Panc1 (cell line): ENCODE measurements at regions not wholly inside any gene's neighbourhood (a gene's known extent, or its start where the extent isn't known, plus 50 kb on each side); places are given as distances from the start of the nearest gene placed in this dataset.

Experiments used
- ATAC-seq: fragments of 200-7000 bp; cut with Tn5 transposase; 2 replicates; pipeline ENCODE4 v1.9.1; 2020; ENCODE audit warnings: mild to moderate bottlenecking, moderate library complexity
- BruUV-seq: library from RNA; stranded (reverse); fragments of 400-500 nt; replicated peaks from 2 replicates; lab custom pipeline; 2021; lab: Mats Ljungman, UMichigan
- CTCF ChIA-PET: fragments of 300-600 bp; sonication (Branson Sonifier 250); formaldehyde crosslinking; loops from one replicate; lab custom pipeline; 2022; ENCODE audit warnings: antibody characterized with exemption; lab: Charles Lee
- POLR2A ChIA-PET: fragments of 300-600 bp; sonication (Branson Sonifier 250); formaldehyde crosslinking; loops from one replicate; lab custom pipeline; 2022; ENCODE audit warnings: antibody characterized with exemption; lab: Charles Lee
- DNase-seq: peaks from one replicate; pipeline ENCODE4 v3.0.0-alpha.2; 2010; ENCODE audit warnings: low read depth, low spot score
- H3K27ac ChIP-seq: 2 replicates; pipeline ENCODE4 v1.5.1; 2011; ENCODE audit warnings: mild to moderate bottlenecking, low read length, inconsistent platforms
- H3K27me3 ChIP-seq: fragments of 200-500 bp; sonication (Bioruptor generic); 2 replicates; pipeline ENCODE4 v1.6.0; 2014; ENCODE audit warnings: low read length, inconsistent platforms; ENCODE audit not compliant: control insufficient read depth, insufficient read depth
- H3K36me3 ChIP-seq: fragments of 200-500 bp; sonication (Bioruptor generic); 2 replicates; pipeline ENCODE4 v1.5.1; 2014; ENCODE audit warnings: inconsistent platforms, mild to moderate bottlenecking, low read length, moderate library complexity; ENCODE audit not compliant: control insufficient read depth, insufficient read depth
- H3K4me1 ChIP-seq: 2 replicates; pipeline ENCODE4 v1.5.1; 2011; ENCODE audit warnings: inconsistent platforms, mild to moderate bottlenecking, low read length, moderate library complexity; ENCODE audit not compliant: control insufficient read depth, insufficient read depth
- H3K4me3 ChIP-seq, 2 experiments: 2 replicates each; pipeline ENCODE4 v1.5.1; 2011 to 2012; ENCODE audit warnings: low read depth in 2 of 2, low read length in 2 of 2, mild to moderate bottlenecking in 2 of 2, inconsistent platforms in 1 of 2, moderate library complexity in 1 of 2
- H3K9me3 ChIP-seq: fragments of 200-500 bp; sonication (Bioruptor generic); 2 replicates; pipeline ENCODE4 v1.5.1; 2014; ENCODE audit warnings: low read depth, mild to moderate bottlenecking, inconsistent platforms, low read length, moderate library complexity; ENCODE audit not compliant: control insufficient read depth, insufficient read depth
- POLR2AphosphoS5 ChIP-seq: IDR thresholded peaks from 2 replicates; pipeline ENCODE4 v1.6.1; 2012; ENCODE audit warnings: mild to moderate bottlenecking, low read depth, low read length, moderate library complexity
- SIN3A ChIP-seq: IDR thresholded peaks from 2 replicates; pipeline ENCODE4 v1.6.1; 2012; ENCODE audit warnings: low read depth, mild to moderate bottlenecking, low read length, moderate library complexity, borderline replicate concordance; ENCODE audit not compliant: insufficient read depth
- TCF7L2 ChIP-seq: IDR thresholded peaks from 2 replicates; pipeline ENCODE4 v1.6.1; 2011; ENCODE audit warnings: mild to moderate bottlenecking, low read depth, low read length, inconsistent platforms
- in situ Hi-C: cut with HindIII; loops from 2 replicates; pipeline ENCODE4 v1.10.0; 2016; ENCODE audit warnings: low sequenced_read_pairs, low pct_unique_long_range_greater_than_20kb
- intact Hi-C: fragments of 100-400 bp; cut with micrococcal nuclease; formaldehyde crosslinking; loops from one replicate; pipeline ENCODE4 v1.10.0; 2022; ENCODE audit not compliant: unreplicated experiment
- TF ChIP-seq, protein P1 (sequence below), 2 experiments: IDR thresholded peaks; 2 replicates each; pipeline ENCODE4 v1.6.1; 2011 to 2012; ENCODE audit warnings: low read depth in 2 of 2, control low read depth in 1 of 2, low read length in 1 of 2, mild to moderate bottlenecking in 1 of 2, moderate library complexity in 1 of 2; ENCODE audit not compliant: insufficient read depth in 1 of 2
- TF ChIP-seq, protein P2 (sequence below): fragments of 450-650 bp; IDR thresholded peaks from 2 replicates; pipeline ENCODE4 v1.5.1; 2017; ENCODE audit warnings: mild to moderate bottlenecking

DNA sequence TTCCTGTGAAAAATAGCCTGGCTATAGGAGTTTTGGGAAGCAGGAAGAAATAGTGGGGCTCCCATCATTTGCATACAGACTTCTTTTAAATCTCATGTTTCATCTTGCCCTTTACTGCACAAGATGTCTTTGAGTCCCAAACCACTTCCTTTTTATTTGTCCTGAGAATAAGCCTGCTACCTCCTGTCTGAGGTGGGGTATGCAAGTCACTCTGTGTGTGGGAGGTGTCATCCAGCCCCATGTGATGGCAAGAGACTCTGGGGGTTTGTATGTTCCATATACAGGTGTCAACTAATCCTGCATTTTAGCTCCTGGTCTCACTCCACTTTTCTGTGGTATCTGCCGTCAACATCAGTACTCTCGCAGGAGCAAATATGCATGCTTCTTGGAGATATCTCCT is 102.0 kb downstream of the OTOL1 start:
- intact Hi-C loops (no loop called here), in situ Hi-C loops (no loop called here)
- no peak overlapping the region for H3K4me3 ChIP-seq
- ChIA-PET POLR2A (no interaction called here), CTCF (no interaction called here)
- H3K9me3 ChIP-seq = no peaks in the 10 kb centered on the region
- no peaks in the 10 kb centered on the region for H3K4me1 ChIP-seq
- TF ChIP-seq TCF7L2 (no peak), POLR2AphosphoS5 (no peak), SIN3A (no peak)
- TF ChIP-seq, protein P1, sequence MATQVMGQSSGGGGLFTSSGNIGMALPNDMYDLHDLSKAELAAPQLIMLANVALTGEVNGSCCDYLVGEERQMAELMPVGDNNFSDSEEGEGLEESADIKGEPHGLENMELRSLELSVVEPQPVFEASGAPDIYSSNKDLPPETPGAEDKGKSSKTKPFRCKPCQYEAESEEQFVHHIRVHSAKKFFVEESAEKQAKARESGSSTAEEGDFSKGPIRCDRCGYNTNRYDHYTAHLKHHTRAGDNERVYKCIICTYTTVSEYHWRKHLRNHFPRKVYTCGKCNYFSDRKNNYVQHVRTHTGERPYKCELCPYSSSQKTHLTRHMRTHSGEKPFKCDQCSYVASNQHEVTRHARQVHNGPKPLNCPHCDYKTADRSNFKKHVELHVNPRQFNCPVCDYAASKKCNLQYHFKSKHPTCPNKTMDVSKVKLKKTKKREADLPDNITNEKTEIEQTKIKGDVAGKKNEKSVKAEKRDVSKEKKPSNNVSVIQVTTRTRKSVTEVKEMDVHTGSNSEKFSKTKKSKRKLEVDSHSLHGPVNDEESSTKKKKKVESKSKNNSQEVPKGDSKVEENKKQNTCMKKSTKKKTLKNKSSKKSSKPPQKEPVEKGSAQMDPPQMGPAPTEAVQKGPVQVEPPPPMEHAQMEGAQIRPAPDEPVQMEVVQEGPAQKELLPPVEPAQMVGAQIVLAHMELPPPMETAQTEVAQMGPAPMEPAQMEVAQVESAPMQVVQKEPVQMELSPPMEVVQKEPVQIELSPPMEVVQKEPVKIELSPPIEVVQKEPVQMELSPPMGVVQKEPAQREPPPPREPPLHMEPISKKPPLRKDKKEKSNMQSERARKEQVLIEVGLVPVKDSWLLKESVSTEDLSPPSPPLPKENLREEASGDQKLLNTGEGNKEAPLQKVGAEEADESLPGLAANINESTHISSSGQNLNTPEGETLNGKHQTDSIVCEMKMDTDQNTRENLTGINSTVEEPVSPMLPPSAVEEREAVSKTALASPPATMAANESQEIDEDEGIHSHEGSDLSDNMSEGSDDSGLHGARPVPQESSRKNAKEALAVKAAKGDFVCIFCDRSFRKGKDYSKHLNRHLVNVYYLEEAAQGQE (IDR thresholded peaks at IDR 0.05; ENCODE audit: insufficient read depth in 1 of 2, low read depth in 2 of 2, low read length in 1 of 2) = no peak
- TF ChIP-seq, protein P2, sequence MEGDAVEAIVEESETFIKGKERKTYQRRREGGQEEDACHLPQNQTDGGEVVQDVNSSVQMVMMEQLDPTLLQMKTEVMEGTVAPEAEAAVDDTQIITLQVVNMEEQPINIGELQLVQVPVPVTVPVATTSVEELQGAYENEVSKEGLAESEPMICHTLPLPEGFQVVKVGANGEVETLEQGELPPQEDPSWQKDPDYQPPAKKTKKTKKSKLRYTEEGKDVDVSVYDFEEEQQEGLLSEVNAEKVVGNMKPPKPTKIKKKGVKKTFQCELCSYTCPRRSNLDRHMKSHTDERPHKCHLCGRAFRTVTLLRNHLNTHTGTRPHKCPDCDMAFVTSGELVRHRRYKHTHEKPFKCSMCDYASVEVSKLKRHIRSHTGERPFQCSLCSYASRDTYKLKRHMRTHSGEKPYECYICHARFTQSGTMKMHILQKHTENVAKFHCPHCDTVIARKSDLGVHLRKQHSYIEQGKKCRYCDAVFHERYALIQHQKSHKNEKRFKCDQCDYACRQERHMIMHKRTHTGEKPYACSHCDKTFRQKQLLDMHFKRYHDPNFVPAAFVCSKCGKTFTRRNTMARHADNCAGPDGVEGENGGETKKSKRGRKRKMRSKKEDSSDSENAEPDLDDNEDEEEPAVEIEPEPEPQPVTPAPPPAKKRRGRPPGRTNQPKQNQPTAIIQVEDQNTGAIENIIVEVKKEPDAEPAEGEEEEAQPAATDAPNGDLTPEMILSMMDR = no peak
- H3K36me3 ChIP-seq = no peaks in the 10 kb centered on the region
- no TSS peak for BruUV-seq
- ATAC-seq (no peak), DNase-seq (no peak)
- no peaks in the 10 kb centered on the region for H3K27me3 ChIP-seq
- no peak overlapping the region for H3K27ac ChIP-seq

DNA sequence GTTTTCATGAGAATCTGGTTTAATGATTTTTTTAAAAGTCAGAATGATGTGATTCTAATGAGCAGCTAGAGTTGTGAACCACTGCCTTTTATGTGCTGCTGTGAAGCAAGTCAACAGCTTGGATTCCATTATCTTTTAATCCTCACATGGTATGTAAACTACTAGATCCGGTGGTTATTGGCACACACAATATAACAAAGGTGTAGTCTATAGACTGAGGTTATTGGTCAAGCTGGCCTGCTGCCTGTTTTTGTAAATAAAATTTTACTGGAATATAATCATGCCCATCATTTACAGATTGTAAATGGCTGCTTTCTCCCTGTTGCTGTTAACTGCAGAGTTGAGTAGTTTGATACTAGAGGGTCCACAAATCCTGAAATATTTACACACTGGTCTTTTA is 103.1 kb downstream of the OTOL1 start:
- no peaks in the 10 kb centered on the region for H3K4me1 ChIP-seq
- H3K27me3 ChIP-seq = no peaks in the 10 kb centered on the region
- BruUV-seq = no TSS peak
- TF ChIP-seq POLR2AphosphoS5 (no peak), SIN3A (no peak), TCF7L2 (no peak; the same call in 1 of the 2 replicates)
- TF ChIP-seq, protein P2 = no peak
- TF ChIP-seq, protein P1 (IDR thresholded peaks at IDR 0.05; ENCODE audit: insufficient read depth in 1 of 2, low read depth in 2 of 2, low read length in 1 of 2) = no peak
- in situ Hi-C loops = no loop called here
- H3K9me3 ChIP-seq = no peaks in the 10 kb centered on the region
- DNase-seq (no peak), ATAC-seq (peak; percentile 26; the same call in 1 of the 2 replicates)
- CTCF ChIA-PET = no interaction called here
- intact Hi-C loops = no loop called here
- H3K36me3 ChIP-seq = no peaks in the 10 kb centered on the region
- H3K27ac ChIP-seq = no peak overlapping the region
- H3K4me3 ChIP-seq = no peak overlapping the region
- POLR2A ChIA-PET = no interaction called here
